Panc1 (cell line): ENCODE measurements at regions not wholly inside any gene's neighbourhood (a gene's known extent, or its start where the extent isn't known, plus 50 kb on each side); places are given as distances from the start of the nearest gene placed in this dataset.

Experiments
- ATAC-seq: fragments of 200-7000 bp; cut with Tn5 transposase; 2 replicates; pipeline ENCODE4 v1.9.1; 2020; ENCODE audit warnings: mild to moderate bottlenecking, moderate library complexity
- BruUV-seq: library from RNA; stranded (reverse); fragments of 400-500 nt; replicated peaks from 2 replicates; lab custom pipeline; 2021; lab: Mats Ljungman, UMichigan
- CTCF ChIA-PET: fragments of 300-600 bp; sonication (Branson Sonifier 250); formaldehyde crosslinking; loops from one replicate; lab custom pipeline; 2022; ENCODE audit warnings: antibody characterized with exemption; lab: Charles Lee
- POLR2A ChIA-PET: fragments of 300-600 bp; sonication (Branson Sonifier 250); formaldehyde crosslinking; loops from one replicate; lab custom pipeline; 2022; ENCODE audit warnings: antibody characterized with exemption; lab: Charles Lee
- DNase-seq: peaks from one replicate; pipeline ENCODE4 v3.0.0-alpha.2; 2010; ENCODE audit warnings: low read depth, low spot score
- H3K27ac ChIP-seq: 2 replicates; pipeline ENCODE4 v1.5.1; 2011; ENCODE audit warnings: mild to moderate bottlenecking, low read length, inconsistent platforms
- H3K27me3 ChIP-seq: fragments of 200-500 bp; sonication (Bioruptor generic); 2 replicates; pipeline ENCODE4 v1.6.0; 2014; ENCODE audit warnings: low read length, inconsistent platforms; ENCODE audit not compliant: control insufficient read depth, insufficient read depth
- H3K36me3 ChIP-seq: fragments of 200-500 bp; sonication (Bioruptor generic); 2 replicates; pipeline ENCODE4 v1.5.1; 2014; ENCODE audit warnings: inconsistent platforms, mild to moderate bottlenecking, low read length, moderate library complexity; ENCODE audit not compliant: control insufficient read depth, insufficient read depth
- H3K4me1 ChIP-seq: 2 replicates; pipeline ENCODE4 v1.5.1; 2011; ENCODE audit warnings: inconsistent platforms, mild to moderate bottlenecking, low read length, moderate library complexity; ENCODE audit not compliant: control insufficient read depth, insufficient read depth
- H3K4me3 ChIP-seq, 2 experiments: 2 replicates each; pipeline ENCODE4 v1.5.1; 2011 to 2012; ENCODE audit warnings: low read depth in 2 of 2, low read length in 2 of 2, mild to moderate bottlenecking in 2 of 2, inconsistent platforms in 1 of 2, moderate library complexity in 1 of 2
- H3K9me3 ChIP-seq: fragments of 200-500 bp; sonication (Bioruptor generic); 2 replicates; pipeline ENCODE4 v1.5.1; 2014; ENCODE audit warnings: low read depth, mild to moderate bottlenecking, inconsistent platforms, low read length, moderate library complexity; ENCODE audit not compliant: control insufficient read depth, insufficient read depth
- CTCF ChIP-seq: fragments of 450-650 bp; IDR thresholded peaks from 2 replicates; pipeline ENCODE4 v1.5.1; 2017; ENCODE audit warnings: mild to moderate bottlenecking
- POLR2AphosphoS5 ChIP-seq: IDR thresholded peaks from 2 replicates; pipeline ENCODE4 v1.6.1; 2012; ENCODE audit warnings: mild to moderate bottlenecking, low read depth, low read length, moderate library complexity
- REST ChIP-seq, 2 experiments: IDR thresholded peaks; 2 replicates each; pipeline ENCODE4 v1.6.1; 2011 to 2012; ENCODE audit warnings: low read depth in 2 of 2, control low read depth in 1 of 2, low read length in 1 of 2, mild to moderate bottlenecking in 1 of 2, moderate library complexity in 1 of 2; ENCODE audit not compliant: insufficient read depth in 1 of 2
- SIN3A ChIP-seq: IDR thresholded peaks from 2 replicates; pipeline ENCODE4 v1.6.1; 2012; ENCODE audit warnings: low read depth, mild to moderate bottlenecking, low read length, moderate library complexity, borderline replicate concordance; ENCODE audit not compliant: insufficient read depth
- TCF7L2 ChIP-seq: IDR thresholded peaks from 2 replicates; pipeline ENCODE4 v1.6.1; 2011; ENCODE audit warnings: mild to moderate bottlenecking, low read depth, low read length, inconsistent platforms
- in situ Hi-C: cut with HindIII; loops from 2 replicates; pipeline ENCODE4 v1.10.0; 2016; ENCODE audit warnings: low sequenced_read_pairs, low pct_unique_long_range_greater_than_20kb
- intact Hi-C: fragments of 100-400 bp; cut with micrococcal nuclease; formaldehyde crosslinking; loops from one replicate; pipeline ENCODE4 v1.10.0; 2022; ENCODE audit not compliant: unreplicated experiment

- ATAC-seq (no peak), DNase-seq (no peak)
- ChIA-PET POLR2A (no interaction called here), CTCF (no interaction called here)
- BruUV-seq, result no TSS peak
- intact Hi-C loops (no loop called here), in situ Hi-C loops (no loop called here)
- Histone ChIP-seq H3K9me3 (no peaks in the 10 kb centered on the region), H3K27me3 (no peaks in the 10 kb centered on the region), H3K36me3 (no peaks in the 10 kb centered on the region), H3K4me1 (no peaks in the 10 kb centered on the region), H3K4me3 (no peak overlapping the region), H3K27ac (no peak overlapping the region)
- TF ChIP-seq POLR2AphosphoS5 (no peak), TCF7L2 (no peak), SIN3A (no peak), CTCF (no peak), REST (IDR thresholded peaks at IDR 0.05; ENCODE audit: insufficient read depth in 1 of 2, low read depth in 2 of 2, low read length in 1 of 2) (no peak)
Observed at GRCh38 chr7:72462311-72462710, 50.2 kb upstream of the CALN1 start.
